Limb (tissue), 2 donors: ENCODE measurements at regions not wholly inside any gene's neighbourhood (a gene's known extent, or its start where the extent isn't known, plus 50 kb on each side); places are given as distances from the start of the nearest gene placed in this dataset.

Experiments
- DNase-seq, 2 donors: peaks; one replicate each; pipeline ENCODE4 v3.0.0-alpha.2; 2016; ENCODE audit errors: extremely low spot score in 2 of 2

DNA sequence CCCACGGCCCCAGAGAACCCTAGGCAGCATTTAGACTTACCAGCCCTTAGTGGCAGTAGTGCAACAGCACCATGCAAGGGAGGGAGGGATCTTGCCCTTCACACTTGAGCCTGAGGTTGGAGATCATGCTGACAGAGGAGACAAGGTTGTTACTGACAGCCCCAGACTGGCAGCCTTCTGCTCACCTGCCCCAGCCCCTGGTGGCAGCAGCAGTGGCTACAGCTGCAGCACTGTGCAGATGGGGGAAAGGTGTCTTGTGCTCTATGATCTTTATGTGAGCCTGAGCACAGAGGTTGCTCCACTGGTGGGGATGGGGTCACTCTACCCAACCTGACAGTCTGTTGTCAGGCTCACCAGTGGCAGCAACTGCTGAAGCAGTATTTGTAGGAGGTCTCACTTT lies 501.2 kb upstream of the LRRTM4 start:
- DNase-seq, result no peak

DNA sequence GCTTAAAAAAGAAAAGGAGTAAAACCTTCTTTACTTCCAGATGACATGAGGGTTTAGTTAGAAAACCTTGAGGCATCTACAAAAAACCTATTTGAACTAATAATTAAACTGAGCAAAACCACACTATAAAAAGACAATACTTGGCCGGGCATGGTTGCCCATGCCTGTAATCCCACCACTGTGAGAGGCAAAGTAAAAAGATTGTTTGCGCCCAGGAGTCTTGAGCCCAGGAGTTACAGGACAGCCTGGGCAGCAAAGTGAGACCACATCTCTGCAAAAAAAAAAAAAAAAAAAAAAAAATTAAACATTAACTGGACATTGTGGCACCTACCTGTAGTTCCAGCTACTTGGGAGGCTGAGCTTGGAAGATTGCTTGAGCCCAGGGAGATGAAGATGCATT lies 502.8 kb upstream of the LRRTM4 start:
- no peak for DNase-seq

DNA sequence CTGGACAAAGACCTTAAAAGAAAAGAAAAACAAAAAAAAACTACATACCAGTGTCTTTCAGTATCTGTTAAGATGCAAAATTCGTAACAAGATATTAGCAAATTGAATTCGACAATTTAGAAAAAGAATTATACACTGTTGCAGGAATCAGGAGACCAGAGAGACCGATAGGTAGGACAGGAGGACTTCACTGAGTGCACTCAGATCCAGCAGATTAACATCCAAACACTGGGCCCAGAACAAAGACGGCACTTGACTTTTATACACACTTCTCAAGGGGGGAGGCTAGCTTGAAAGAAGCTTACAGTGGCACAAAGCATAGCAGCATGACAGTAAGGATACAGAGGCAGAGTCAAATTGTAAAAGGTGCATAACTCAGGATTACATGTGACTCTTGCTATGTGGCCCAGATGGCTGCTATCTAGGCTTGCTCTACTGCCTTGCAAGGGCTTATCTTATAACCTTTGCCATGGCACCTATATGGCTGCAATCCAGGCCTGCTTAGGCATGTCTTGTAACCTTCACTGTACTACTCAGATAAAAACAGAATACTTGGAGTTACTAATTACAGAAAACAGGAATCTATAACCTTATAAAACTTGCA lies 507.3 kb upstream of the LRRTM4 start:
- no peak for DNase-seq

GRCh38 chr2:78034706-78035105 lies 512.5 kb upstream of the LRRTM4 start:
- peak in 1 of 2 donors; percentile 2 for DNase-seq

DNA sequence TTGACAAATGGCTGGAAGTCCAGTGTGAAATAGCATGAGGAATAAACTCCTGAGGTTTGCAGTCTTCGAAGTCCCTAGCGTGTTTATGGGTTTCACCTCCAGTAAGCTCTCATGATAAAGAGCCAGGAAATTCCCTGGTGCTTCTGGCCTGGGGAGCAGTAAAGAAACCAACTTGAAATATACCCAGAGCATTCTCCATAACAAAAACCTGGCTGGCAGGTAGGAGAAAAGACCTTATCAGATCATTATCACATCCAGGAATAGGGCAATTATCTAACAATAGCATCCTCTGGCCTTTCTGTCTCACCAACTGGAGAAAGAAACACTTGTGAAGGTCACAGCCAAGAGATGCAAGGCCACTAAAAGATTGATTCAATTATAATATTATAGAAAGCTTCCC lies 513.6 kb upstream of the LRRTM4 start:
- DNase-seq, result no peak

- no peak for DNase-seq
Observed at GRCh38 chr2:78051480-78051879, 529.3 kb upstream of the LRRTM4 start.

- no peak for DNase-seq
Observed at GRCh38 chr2:78056976-78057375, 534.8 kb upstream of the LRRTM4 start.

- no peak for DNase-seq
Observed at GRCh38 chr2:78061301-78061700, 539.1 kb upstream of the LRRTM4 start.

GRCh38 chr2:78061732-78062131 lies 539.6 kb upstream of the LRRTM4 start:
- DNase-seq, result no peak

DNA sequence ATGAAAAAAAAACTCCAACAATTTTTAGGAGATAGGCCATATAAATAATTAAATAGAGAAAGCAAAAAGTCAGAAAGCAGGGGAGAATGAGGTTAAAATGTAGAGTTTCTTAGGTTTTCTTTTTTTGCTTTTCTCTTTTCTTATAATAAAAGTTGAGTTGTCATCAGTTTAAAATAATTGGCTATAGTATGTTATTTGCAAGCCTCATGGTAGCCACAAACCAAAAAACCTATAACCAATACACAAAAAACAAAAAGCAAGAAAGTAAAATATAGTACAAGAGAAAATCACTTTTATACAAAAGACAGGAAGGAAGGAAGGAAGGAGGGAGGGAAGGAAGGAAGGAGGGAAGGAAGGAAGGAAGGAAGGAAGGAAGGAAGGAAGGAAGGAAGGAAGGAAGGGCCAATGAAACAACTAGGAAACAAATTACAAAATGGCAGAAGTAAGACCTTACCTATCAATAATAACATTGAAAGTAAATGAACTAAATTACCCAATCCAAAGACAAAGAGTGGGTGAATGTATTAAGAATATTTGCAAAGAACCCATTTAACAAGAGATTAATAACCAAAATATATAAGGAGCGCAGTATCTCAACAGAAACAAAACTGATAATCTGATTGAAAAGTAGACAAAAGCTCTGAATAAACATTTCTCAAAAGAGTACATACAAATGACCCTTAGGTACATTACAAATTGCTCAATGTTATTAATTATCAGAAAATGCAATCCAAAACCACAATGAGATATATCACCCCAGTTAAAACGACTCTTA lies 541.3 kb upstream of the LRRTM4 start:
- DNase-seq, result no peak

GRCh38 chr2:78065366-78065765 lies 543.2 kb upstream of the LRRTM4 start:
- DNase-seq, result no peak

GRCh38 chr2:78068808-78069207 lies 546.6 kb upstream of the LRRTM4 start:
- DNase-seq, result no peak

GRCh38 chr2:78070693-78071092 lies 548.5 kb upstream of the LRRTM4 start:
- DNase-seq, result no peak

DNA sequence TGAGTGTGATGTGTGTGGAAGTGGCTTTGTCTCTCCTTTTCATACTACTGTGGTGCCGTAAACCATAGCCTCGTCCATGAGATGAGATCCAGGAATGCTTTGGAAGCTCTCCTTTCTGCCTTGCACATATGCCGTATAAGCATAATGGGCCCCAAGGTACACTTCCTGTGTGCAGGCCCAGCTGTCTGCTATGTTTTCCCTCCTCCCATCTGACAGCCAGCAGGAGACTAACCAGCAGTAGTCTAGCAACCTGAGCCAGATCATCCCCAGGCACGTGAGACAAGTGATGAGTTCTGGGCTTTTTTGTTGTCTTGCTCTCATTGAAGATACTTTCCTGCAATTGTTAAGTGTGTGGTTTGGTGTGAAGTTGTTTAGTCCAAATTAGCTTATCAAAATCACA lies 555.5 kb upstream of the LRRTM4 start:
- DNase-seq, result no peak

GRCh38 chr2:78082555-78082954 lies 560.4 kb upstream of the LRRTM4 start:
- no peak for DNase-seq

- no peak for DNase-seq
Observed at GRCh38 chr2:78093436-78093835, 571.3 kb upstream of the LRRTM4 start.

- no peak for DNase-seq
Observed at GRCh38 chr2:78109272-78109671, 587.1 kb upstream of the LRRTM4 start.

GRCh38 chr2:78115291-78115690 lies 593.1 kb upstream of the LRRTM4 start:
- DNase-seq, result no peak

DNA sequence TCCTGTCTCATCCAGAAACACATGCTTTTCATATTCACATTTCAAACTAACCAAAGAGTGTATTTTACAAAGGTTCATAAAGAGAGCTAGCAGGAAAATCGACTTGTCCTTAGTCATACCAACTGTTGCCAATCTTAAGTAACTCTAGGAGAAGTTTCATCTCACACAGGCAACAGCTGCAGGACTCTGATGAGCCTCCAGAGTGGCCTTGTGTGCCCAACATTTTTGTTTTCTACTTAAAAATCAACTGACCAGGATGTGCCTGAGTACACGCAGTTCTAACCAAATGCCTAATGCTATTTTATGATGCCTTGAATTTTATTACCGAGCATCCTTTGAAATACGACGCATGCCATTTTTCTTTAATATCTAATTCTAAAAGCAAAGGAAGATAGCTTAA lies 595.9 kb upstream of the LRRTM4 start:
- peak in 1 of 2 donors; percentile 11 for DNase-seq

GRCh38 chr2:78120275-78120674 lies 598.1 kb upstream of the LRRTM4 start:
- no peak for DNase-seq

- DNase-seq, result no peak
Observed at GRCh38 chr2:78125042-78125441, 602.9 kb upstream of the LRRTM4 start.

- DNase-seq, result peak in 1 of 2 donors; percentile 31
Observed at GRCh38 chr2:78127424-78127823, 605.2 kb upstream of the LRRTM4 start.
